GM18909 (cell line): ENCODE measurements at regions not wholly inside any gene's neighbourhood (a gene's known extent, or its start where the extent isn't known, plus 50 kb on each side); places are given as distances from the start of the nearest gene placed in this dataset.

ENCODE experiments used
- ATAC-seq: cut with Tn5 transposase; IDR thresholded peaks from one replicate; pipeline ENCODE4 v1.9.1; 2021; ENCODE audit warnings: mild to moderate bottlenecking; ENCODE audit not compliant: unreplicated experiment, poor library complexity

DNA sequence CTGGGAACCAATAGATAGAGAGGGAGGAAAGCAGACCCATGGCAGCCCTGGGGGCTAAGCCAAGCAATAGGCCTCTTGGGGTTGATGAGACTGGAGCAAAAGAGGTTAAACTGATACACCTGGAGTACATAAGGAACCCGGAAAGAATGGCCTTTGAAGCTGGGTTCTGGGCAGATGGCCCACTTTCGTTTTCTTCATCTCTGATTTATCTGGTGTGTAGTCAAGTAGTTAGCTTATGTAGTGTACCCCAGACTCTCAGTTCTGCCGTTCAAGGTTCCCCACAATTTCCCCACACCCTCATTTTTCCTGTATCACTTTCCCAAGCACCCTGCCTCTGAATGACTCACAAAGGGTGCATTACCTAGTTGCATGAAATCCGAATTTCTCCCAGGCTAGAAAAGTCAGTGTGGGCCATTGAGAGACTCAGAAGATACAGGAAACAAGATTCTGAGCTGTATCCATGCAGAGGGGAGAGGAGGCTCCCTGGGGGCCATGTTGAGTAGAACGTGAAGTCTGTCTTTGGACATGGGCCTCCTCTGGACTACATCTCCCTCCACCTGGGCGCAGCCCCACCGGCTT lies 235.0 kb downstream of the LOXHD1 start:
- ATAC-seq = no peak

GRCh38 chr18:46422552-46423055 lies 234.4 kb downstream of the LOXHD1 start:
- no peak for ATAC-seq

- no peak for ATAC-seq
These were observed 233.7 kb downstream of the LOXHD1 start for GRCh38 chr18:46423226-46423805.

- no peak for ATAC-seq
These were observed 232.1 kb downstream of the LOXHD1 start for GRCh38 chr18:46424898-46425297.

GRCh38 chr18:46425511-46425910 lies 231.5 kb downstream of the LOXHD1 start:
- no peak for ATAC-seq

- ATAC-seq = no peak
These were observed 230.9 kb downstream of the LOXHD1 start for GRCh38 chr18:46426021-46426678.

DNA sequence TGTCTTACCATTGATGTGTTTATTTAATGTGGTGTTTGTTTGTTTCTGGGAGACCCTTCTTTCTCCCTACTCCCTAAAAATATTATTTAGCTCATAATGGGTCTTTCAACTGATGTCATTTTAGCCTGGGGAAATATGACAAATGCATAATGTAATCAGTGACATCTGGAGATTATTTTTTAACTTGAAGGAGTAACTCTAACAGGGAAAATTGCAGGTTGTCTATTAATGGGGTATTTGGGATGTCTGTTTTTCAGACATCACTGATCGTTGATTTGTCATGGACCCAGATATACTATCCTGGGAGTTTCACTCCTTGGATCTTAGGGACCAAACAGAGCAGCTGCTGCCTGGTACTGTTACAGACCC lies 230.4 kb downstream of the LOXHD1 start:
- no peak for ATAC-seq
